GM19455 (cell line): ENCODE measurements at regions not wholly inside any gene's neighbourhood (a gene's known extent, or its start where the extent isn't known, plus 50 kb on each side); places are given as distances from the start of the nearest gene placed in this dataset.

Experiments used
- ATAC-seq: cut with Tn5 transposase; IDR thresholded peaks from one replicate; pipeline ENCODE4 v1.9.1; 2021; ENCODE audit not compliant: unreplicated experiment

DNA sequence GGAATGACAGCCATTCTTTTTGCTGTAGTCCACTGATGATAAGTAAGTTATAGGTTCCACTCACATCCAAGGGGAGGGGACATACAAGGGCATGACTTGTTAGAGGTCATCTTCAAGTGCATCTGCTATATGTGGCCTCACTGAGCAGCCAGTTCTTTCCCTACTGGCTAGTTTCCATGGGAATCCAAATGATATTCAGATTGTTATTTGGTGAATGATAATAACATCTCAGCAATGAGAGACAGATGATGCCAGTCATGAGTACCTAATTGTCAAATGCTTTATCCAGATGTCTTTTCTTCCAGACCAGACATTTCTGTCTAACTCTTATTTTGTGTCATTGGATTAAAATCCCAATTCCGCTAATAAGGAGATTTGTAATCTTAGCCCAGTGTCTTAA, 460.4 kb upstream of the BOD1L1 start:
- no peak for ATAC-seq

DNA sequence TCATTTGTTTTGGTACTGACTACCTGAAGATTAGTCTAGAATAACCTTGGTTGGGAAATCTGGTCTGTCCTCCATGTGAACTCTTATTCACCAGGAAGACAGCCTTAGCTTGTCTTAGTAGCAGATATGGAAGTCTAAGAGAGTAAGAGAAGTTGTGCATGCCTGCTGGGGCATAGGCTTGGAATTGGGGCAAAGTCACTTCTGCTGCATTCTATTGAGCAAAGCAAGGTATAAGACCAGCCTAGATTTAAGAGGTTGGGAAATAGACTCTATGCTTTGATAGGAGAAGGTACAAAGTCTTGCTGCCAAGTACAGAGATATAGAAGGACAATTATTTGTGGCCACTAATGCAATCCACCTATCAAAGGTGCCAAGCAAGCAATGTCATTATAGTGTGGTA, 464.0 kb upstream of the BOD1L1 start:
- ATAC-seq = no peak

DNA sequence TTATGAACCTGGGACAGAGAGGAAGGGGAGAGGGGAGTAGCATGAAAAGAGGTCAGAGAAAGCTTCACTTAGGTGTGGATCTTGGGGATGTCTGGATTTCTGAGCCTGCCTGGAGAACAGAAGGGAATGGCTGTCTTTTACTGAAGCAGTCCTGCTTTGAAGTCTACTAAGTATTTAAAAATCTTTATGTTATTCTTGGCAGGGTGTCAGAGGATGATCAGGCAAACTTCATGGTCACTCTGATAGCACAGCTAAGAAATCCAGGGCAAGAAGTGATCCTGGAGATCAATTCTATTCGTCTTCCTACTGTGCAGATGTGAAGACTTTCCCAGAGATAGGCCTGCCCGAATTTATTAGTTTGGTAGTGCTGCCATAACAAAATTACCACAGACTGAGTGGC, 464.4 kb upstream of the BOD1L1 start:
- no peak for ATAC-seq

DNA sequence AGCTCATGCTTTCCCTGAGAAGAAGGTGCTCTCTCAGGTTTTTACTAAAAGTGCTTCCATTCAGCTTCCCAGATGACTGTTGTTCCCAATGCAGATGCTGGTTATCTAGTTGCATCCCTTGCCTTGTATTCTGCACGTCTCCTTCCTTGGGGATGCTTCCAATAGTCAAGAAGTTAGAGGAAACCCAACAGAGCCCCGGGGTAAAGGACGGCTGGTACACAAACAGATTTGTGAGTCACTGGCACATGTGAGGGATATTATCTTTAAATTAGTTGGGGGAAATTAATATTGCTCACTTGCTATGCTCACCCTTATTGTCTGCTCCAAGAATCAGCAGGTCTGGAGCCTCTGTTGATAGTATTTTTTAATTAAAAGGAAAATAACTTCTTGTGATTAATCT, 465.2 kb upstream of the BOD1L1 start:
- ATAC-seq = no peak

- ATAC-seq = no peak
Measured at GRCh38 chr4:14095831-14096230, 468.3 kb upstream of the BOD1L1 start.

DNA sequence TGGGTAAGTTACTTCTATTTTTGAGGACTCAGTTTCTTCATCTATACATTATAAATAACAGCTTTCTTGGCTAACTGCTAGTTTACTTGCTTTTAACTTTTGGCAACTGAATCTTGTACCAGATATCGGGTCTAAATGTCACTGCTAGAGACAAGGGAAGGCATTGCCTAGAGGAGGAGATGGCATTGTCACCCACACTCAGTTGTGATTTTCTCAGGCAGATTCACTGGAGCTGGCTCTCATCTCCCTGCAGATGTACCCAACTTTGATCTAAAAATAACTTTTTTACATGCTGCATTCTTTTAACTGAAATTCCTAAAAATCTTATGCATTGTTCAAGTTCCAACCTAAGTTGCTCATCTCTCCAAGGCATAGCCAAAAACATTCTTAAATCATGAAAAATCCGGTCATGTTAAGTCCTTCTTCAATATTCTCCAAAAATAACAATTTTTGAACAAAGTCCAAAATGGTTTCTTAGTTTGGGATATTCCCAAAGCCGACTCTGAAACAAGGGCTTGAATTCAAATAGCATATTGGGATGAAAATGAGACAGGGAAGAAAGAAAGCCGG, 469.0 kb upstream of the BOD1L1 start:
- ATAC-seq = no peak

DNA sequence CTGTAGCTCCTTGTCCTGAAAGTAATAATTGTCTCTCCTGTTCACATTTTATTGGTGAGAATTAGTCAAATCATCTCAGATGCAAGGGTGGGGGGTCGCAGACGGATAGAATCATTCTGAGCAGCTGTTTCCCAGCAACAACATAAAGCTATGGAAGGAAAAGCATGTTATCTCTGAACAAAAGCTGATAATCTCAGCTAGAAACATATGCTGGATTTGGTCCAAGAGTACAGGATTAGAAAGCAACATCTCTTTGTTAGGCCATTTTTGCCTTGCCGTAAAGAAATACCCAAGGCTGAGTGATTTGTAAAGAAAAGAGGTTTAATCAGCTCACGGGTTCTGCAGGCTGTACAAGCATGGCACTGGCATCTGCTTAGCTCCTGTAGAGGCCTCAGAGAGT, 472.8 kb upstream of the BOD1L1 start:
- no peak for ATAC-seq

GRCh38 chr4:14110407-14110806, 482.9 kb upstream of the BOD1L1 start:
- ATAC-seq = no peak

GRCh38 chr4:14111730-14112181, 484.2 kb upstream of the BOD1L1 start:
- ATAC-seq = no peak

GRCh38 chr4:14115106-14115505, 487.6 kb upstream of the BOD1L1 start:
- no peak for ATAC-seq

GRCh38 chr4:14117575-14118238, 490.2 kb upstream of the BOD1L1 start:
- no peak for ATAC-seq

- ATAC-seq = no peak
Measured at GRCh38 chr4:14124816-14125215, 497.3 kb upstream of the BOD1L1 start.

- ATAC-seq = peak; percentile 79
Measured at GRCh38 chr4:14125375-14126129, 498.0 kb upstream of the BOD1L1 start.

DNA sequence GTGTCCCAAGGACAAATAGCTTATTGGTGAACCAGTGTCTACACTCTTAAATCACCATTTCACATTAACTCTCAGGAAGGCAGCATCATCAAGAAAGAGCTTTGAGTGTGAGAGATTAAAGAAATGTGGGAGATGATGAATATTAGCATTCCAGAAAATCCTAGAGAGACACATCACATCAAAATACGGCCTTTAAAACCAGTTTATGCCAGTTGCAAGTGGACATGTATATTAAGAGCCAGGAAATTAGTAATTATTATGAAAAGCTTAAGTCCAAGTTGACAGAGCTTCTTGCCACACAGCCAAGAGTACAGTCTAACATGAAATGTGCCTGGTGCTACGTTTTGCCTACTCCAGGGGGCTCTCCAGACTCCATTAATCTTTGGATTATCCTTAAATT, 503.0 kb upstream of the BOD1L1 start:
- ATAC-seq = no peak

DNA sequence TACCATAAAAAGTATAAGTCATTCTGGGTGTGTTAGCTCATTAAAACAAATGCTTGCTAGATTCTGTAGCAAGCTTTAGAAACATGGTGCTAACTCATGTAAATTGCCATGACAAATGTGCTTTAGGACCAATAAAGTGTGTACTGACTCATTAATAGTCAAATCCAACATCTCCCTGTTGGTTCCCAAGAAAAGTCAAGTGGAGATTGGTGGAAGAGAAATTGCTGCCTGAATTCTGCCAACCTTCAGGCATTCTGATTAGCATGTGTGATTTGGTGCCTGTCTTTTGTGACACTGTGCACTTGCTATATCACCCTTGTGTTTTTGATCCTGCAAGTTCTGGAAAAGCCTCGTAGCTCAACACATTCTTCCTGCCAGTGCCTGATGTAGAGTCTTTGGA, 503.8 kb upstream of the BOD1L1 start:
- no peak for ATAC-seq

DNA sequence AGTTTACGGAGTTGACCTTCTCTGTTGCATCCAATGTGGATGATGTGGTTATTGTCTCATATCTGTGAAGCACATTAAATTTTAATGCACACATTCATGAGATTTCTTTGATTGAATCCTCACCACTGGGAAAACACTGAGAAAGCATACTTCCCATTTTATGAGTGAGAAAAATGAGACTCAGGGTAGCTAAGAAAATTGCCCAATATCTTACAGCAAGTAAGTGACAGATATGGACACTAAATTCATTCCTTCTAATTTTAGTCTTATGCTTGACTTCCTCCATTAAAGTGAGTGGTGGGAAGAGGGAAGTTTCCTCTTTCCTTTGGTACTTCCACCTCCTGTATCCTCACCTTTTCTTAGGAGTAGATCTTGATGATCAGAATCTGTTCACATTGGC, 504.8 kb upstream of the BOD1L1 start:
- no peak for ATAC-seq

DNA sequence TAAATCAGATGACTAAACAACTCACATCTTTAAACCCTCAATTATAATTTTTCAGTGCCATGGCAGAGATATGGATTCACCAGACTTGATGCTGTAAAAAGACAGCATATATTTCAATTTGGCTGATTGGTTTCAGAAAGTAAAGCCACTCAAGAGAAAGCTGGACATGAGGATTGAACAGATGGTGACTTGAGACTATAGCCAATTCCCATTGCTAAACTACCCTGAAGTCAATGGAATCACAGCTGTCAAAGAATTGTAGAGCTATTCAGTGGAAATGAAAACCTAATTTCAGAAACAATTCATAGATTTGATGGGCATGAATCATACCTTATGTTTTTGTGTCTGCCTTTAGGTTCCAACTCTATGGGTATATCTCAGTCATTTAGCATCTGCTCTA, 510.6 kb upstream of the BOD1L1 start:
- ATAC-seq = no peak

DNA sequence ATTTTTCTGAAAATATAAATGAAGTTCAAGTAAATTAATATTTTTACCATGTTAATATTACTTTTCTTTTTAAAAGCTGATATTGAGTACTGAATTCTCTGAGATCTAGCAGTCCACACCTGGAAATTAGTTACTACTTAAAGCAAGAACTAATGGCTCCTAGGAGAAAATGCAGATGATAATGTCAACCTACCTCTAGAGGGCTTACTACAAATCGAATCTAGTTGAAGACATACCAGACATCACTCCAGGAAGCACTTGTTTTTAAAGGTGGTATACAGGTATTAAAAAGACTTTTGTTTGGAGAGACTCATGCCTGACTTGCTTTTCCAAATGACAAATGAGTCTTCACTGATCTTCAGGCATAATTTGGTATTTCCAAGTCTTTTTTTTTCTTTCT, 516.4 kb upstream of the BOD1L1 start:
- no peak for ATAC-seq

DNA sequence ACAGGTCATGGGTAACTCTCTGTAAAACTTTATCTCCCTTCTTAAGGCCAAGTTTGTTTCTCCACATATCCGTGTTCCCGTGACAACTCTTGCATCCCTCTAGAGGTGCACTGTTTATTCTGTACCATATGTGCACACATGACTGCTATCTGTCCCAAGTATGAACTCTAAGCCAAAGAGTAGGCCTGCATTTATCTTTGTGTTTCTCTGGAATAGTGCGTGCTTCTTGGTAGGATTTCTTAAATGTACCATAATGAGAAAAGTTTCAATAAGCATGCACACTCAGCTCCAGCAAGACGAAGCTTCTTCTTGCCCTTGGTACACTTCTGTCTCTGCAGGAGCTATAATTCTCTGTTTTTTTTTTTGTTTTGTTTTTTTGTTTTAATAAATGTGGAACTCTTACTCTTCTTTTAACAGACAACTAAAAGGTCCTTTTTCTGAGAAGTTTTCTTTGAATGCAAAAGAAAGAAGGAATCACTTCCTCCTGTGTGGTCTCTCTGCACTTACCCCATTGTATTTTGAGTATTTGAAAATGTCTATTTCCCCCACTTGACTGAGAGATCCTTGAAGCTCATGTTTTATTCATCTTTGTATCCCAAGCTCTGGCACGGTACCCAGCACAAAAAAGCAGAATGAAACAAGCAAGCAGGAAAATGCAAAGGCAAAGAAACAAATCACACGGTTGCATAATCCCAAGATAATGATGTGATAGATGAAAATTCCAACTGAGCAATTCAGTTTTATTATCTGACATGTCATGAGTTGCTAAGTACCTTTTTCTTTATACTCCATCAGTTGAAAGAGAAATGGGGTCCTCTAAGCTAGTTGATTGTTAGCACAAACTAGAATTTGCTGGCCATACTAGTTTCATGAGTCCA, 521.9 kb upstream of the BOD1L1 start:
- ATAC-seq = no peak

GRCh38 chr4:14151101-14151500, 523.6 kb upstream of the BOD1L1 start:
- ATAC-seq = no peak

DNA sequence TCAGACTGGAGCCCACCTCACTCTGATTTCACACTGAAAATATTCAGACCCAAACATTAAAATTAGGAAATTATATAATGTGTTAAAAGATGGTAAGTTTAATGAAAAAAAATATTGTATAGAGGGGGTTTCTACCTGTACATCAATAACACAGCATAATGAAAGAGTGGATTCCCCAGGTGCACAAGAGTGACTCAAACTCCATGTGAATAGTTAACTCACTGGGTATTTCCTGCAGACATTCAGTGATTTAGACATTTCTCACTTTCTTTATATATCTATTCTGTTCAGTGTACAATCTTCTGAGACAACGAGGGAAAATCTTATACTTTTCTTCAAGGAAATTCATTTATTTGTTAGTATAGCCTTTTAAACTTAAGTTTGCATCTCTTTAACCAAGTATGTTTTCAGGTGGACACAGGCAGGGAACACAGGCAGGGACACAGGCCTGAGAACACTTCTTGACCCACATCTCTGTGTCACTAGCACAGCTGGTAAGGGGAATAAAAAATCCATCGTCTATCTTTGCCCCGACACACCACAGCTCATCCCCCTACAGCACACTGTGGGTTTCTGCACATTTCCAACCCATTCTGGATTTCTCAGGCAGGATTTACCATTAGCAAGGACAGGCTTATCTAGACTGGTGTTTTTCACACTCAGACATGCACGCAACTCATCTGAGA, 525.5 kb upstream of the BOD1L1 start:
- ATAC-seq = peak; percentile 44
